IMR-90 (cell line): ENCODE measurements at regions not wholly inside any gene's neighbourhood (a gene's known extent, or its start where the extent isn't known, plus 50 kb on each side); places are given as distances from the start of the nearest gene placed in this dataset.

Source experiments
- ATAC-seq: fragments of 200-7000 bp; cut with Tn5 transposase; 2 replicates; pipeline ENCODE4 v1.9.1; 2020; ENCODE audit warnings: low read depth, mild to moderate bottlenecking, moderate library complexity
- BruUV-seq: library from RNA; stranded (reverse); fragments of 400-500 nt; replicated peaks from 2 replicates; lab custom pipeline; 2021; lab: Mats Ljungman, UMichigan
- CTCF ChIA-PET: fragments of 300-600 bp; formaldehyde crosslinking; extraction: SDS; loops from one replicate; lab custom pipeline; 2021; ENCODE audit warnings: antibody characterized with exemption; lab: Yijun Ruan, JAX
- POLR2A ChIA-PET: fragments of 300-600 bp; sonication (Branson Sonifier 250); formaldehyde crosslinking; loops from one replicate; lab custom pipeline; 2022; ENCODE audit warnings: antibody characterized with exemption; ENCODE audit not compliant: unreplicated experiment; lab: Charles Lee
- DNase-seq: peaks from one replicate; pipeline ENCODE4 v3.0.0; 2013
- H2AFZ ChIP-seq: replicated peaks from 2 replicates; pipeline ENCODE3; 2013; ENCODE audit warnings: low read length, mild to moderate bottlenecking; ENCODE audit not compliant: poor library complexity
- H2AK5ac ChIP-seq: 2 replicates; pipeline ENCODE4 v1.6.1; 2013; ENCODE audit warnings: low read depth, low read length, inconsistent platforms
- H2AK9ac ChIP-seq: replicated peaks from 2 replicates; pipeline ENCODE3; 2013; ENCODE audit warnings: mild to moderate bottlenecking, low read depth, low read length, moderate library complexity; ENCODE audit not compliant: poor library complexity
- H2BK120ac ChIP-seq: 2 replicates; pipeline ENCODE4 v1.6.1; 2013; ENCODE audit warnings: low read depth, low read length, inconsistent platforms
- H2BK15ac ChIP-seq: 3 replicates; pipeline ENCODE4 v1.6.1; 2013; ENCODE audit warnings: low read depth, low read length, inconsistent platforms
- H2BK20ac ChIP-seq: 2 replicates; pipeline ENCODE4 v1.6.1; 2013; ENCODE audit warnings: low read depth, mild to moderate bottlenecking, inconsistent platforms, low read length, moderate library complexity
- H2BK5ac ChIP-seq: 2 replicates; pipeline ENCODE4 v1.6.1; 2013; ENCODE audit warnings: mild to moderate bottlenecking, low read depth, low read length, inconsistent platforms; ENCODE audit not compliant: poor library complexity, severe bottlenecking
- H3K14ac ChIP-seq: replicated peaks from 2 replicates; pipeline ENCODE4 v1.6.1; 2013; ENCODE audit warnings: low read depth, low read length, inconsistent platforms
- H3K18ac ChIP-seq: 2 replicates; pipeline ENCODE4 v1.6.1; 2013; ENCODE audit warnings: low read depth, low read length, control low read depth
- H3K23ac ChIP-seq: 2 replicates; pipeline ENCODE4 v1.6.1; 2013; ENCODE audit warnings: low read depth, low read length, inconsistent platforms
- H3K27ac ChIP-seq: 2 replicates; pipeline ENCODE4 v1.5.1; 2013; ENCODE audit warnings: mild to moderate bottlenecking, control low read depth, low read length; ENCODE audit not compliant: insufficient read depth
- H3K27me3 ChIP-seq: 2 replicates; pipeline ENCODE4 v1.6.1; 2013; ENCODE audit warnings: low read length; ENCODE audit not compliant: control insufficient read depth, insufficient read depth
- H3K36me3 ChIP-seq: 2 replicates; pipeline ENCODE4 v1.6.1; 2013; ENCODE audit warnings: low read length, mixed read lengths; ENCODE audit not compliant: control insufficient read depth, insufficient read depth
- H3K4ac ChIP-seq: 2 replicates; pipeline ENCODE4 v1.6.1; 2013; ENCODE audit warnings: low read depth, low read length, inconsistent platforms
- H3K4me1 ChIP-seq: 2 replicates; pipeline ENCODE4 v1.6.1; 2013; ENCODE audit warnings: low read length, mixed read lengths; ENCODE audit not compliant: control insufficient read depth, insufficient read depth
- H3K4me2 ChIP-seq: 2 replicates; pipeline ENCODE4 v1.6.1; 2013; ENCODE audit warnings: low read depth, mild to moderate bottlenecking, control low read depth, low read length, moderate library complexity
- H3K4me3 ChIP-seq: 2 replicates; pipeline ENCODE4 v1.5.1; 2013; ENCODE audit warnings: low read depth, mild to moderate bottlenecking, control low read depth, low read length, moderate library complexity; ENCODE audit not compliant: insufficient read depth
- H3K56ac ChIP-seq: 2 replicates; pipeline ENCODE4 v1.6.1; 2013; ENCODE audit warnings: low read length, inconsistent platforms; ENCODE audit not compliant: insufficient read depth; ENCODE audit errors: extremely low read depth
- H3K79me1 ChIP-seq, 2 experiments: 2 replicates each; pipeline ENCODE4 v1.6.1; 2013; ENCODE audit warnings: low read length in 2 of 2, inconsistent platforms in 1 of 2, low read depth in 1 of 2
- H3K9ac ChIP-seq: 2 replicates; pipeline ENCODE4 v1.6.1; 2013; ENCODE audit warnings: low read depth, low read length, control low read depth
- H3K9me1 ChIP-seq: 2 replicates; pipeline ENCODE4 v1.6.1; 2013; ENCODE audit warnings: low read length, inconsistent platforms; ENCODE audit not compliant: insufficient read depth
- H3K9me3 ChIP-seq: 2 replicates; pipeline ENCODE4 v1.6.1; 2013; ENCODE audit warnings: low read length; ENCODE audit not compliant: control insufficient read depth, insufficient read depth
- H4K20me1 ChIP-seq: 2 replicates; pipeline ENCODE4 v1.6.1; 2013; ENCODE audit warnings: low read length, inconsistent platforms; ENCODE audit not compliant: insufficient read depth
- H4K5ac ChIP-seq: 2 replicates; pipeline ENCODE4 v1.6.1; 2013; ENCODE audit warnings: mild to moderate bottlenecking, low read depth, low read length, control low read depth
- H4K8ac ChIP-seq, 2 experiments: 2 replicates each; pipeline ENCODE4 v1.6.1; 2013; ENCODE audit warnings: low read depth in 2 of 2, low read length in 2 of 2, control low read depth in 1 of 2, inconsistent platforms in 1 of 2
- H4K91ac ChIP-seq: 2 replicates; pipeline ENCODE4 v1.6.1; 2013; ENCODE audit warnings: low read depth, low read length, inconsistent platforms; ENCODE audit not compliant: insufficient read depth
- BHLHE40 ChIP-seq: fragments of 150-350 bp; IDR thresholded peaks from 2 replicates; pipeline ENCODE4 v1.6.1; 2016; ENCODE audit warnings: mild to moderate bottlenecking, low read depth, low read length
- CEBPB ChIP-seq: IDR thresholded peaks from 2 replicates; pipeline ENCODE4 v1.6.1; 2012; ENCODE audit warnings: low read depth, low read length, improper control_type of control experiment
- CHD1 ChIP-seq: IDR thresholded peaks from 2 replicates; pipeline ENCODE4 v1.6.1; 2012; ENCODE audit warnings: low read depth, low read length, improper control_type of control experiment
- FOS ChIP-seq: fragments of 150-350 bp; IDR thresholded peaks from 2 replicates; pipeline ENCODE4 v1.6.1; 2016; ENCODE audit warnings: low read depth, low read length
- MAFK ChIP-seq: IDR thresholded peaks from 2 replicates; pipeline ENCODE4 v1.6.1; 2012; ENCODE audit warnings: low read depth, low read length, improper control_type of control experiment
- MAZ ChIP-seq: IDR thresholded peaks from 2 replicates; pipeline ENCODE4 v1.6.1; 2012; ENCODE audit warnings: low read depth, mild to moderate bottlenecking, low read length, improper control_type of control experiment, moderate library complexity, borderline replicate concordance
- MXI1 ChIP-seq: IDR thresholded peaks from 2 replicates; pipeline ENCODE4 v1.6.1; 2012; ENCODE audit warnings: low read depth, mild to moderate bottlenecking, low read length, moderate library complexity, borderline replicate concordance
- NFE2L2 ChIP-seq: fragments of 150-350 bp; IDR thresholded peaks from 2 replicates; pipeline ENCODE4 v1.6.1; 2016; ENCODE audit warnings: low read depth, mild to moderate bottlenecking, low read length
- POLR2A ChIP-seq: IDR thresholded peaks from 2 replicates; pipeline ENCODE4 v1.6.1; 2012; ENCODE audit warnings: mild to moderate bottlenecking, low read depth, low read length
- RAD21 ChIP-seq: IDR thresholded peaks from 2 replicates; pipeline ENCODE4 v1.6.1; 2012; ENCODE audit warnings: low read length, improper control_type of control experiment
- RCOR1 ChIP-seq: IDR thresholded peaks from 2 replicates; pipeline ENCODE4 v1.6.1; 2012; ENCODE audit warnings: mild to moderate bottlenecking, low read length, improper control_type of control experiment; ENCODE audit not compliant: insufficient replicate concordance
- RFX5 ChIP-seq: IDR thresholded peaks from 2 replicates; pipeline ENCODE4 v1.8.0; 2012; ENCODE audit warnings: low read depth, mild to moderate bottlenecking, low read length, moderate library complexity
- SMC3 ChIP-seq: fragments of 150-350 bp; IDR thresholded peaks from 2 replicates; pipeline ENCODE4 v1.6.1; 2016; ENCODE audit warnings: low read depth, mild to moderate bottlenecking, antibody characterized with exemption, low read length, moderate library complexity
- WGBS, 2 experiments: methylation state at CpG; one replicate each; pipeline versions ENCODE4 v1.1.5 to v1.1.7; 2013; ENCODE audit warnings: missing lambda C conversion rate in 2 of 2; ENCODE audit not compliant: insufficient read length in 1 of 2; ENCODE audit errors: extremely low coverage in 2 of 2; 5-methylcytosine and 5-hydroxymethylcytosine counted together
- dilution Hi-C: fragments of 300-500 bp; cut with HindIII; formaldehyde crosslinking; loops from one replicate; pipeline ENCODE4 v1.14.3; 2018; ENCODE audit warnings: low sequenced_read_pairs; ENCODE audit not compliant: unreplicated experiment
- in situ Hi-C: fragments of 300-500 bp; cut with MboI; formaldehyde crosslinking; loops from 3 replicates; pipeline ENCODE4 v1.14.3; 2019; ENCODE audit warnings: low sequenced_read_pairs, inconsistent platforms, mixed read lengths
- intact Hi-C: fragments of 100-400 bp; cut with micrococcal nuclease; formaldehyde crosslinking; loops from 2 replicates; pipeline ENCODE4 v1.10.0; 2022
- TF ChIP-seq, protein P1 (sequence below): conservative IDR thresholded peaks from 2 replicates; pipeline ENCODE4 v1.5.1; 2012; ENCODE audit warnings: mild to moderate bottlenecking, low read depth, low read length, improper control_type of control experiment
- TF ChIP-seq, protein P2 (sequence below): fragments of 150-350 bp; IDR thresholded peaks from 2 replicates; pipeline ENCODE4 v1.6.1; 2016; ENCODE audit warnings: low read depth, mild to moderate bottlenecking, low read length, moderate library complexity, borderline replicate concordance
- TF ChIP-seq, protein P3 (sequence below): fragments of 150-350 bp; IDR thresholded peaks from 2 replicates; pipeline ENCODE4 v1.6.1; 2017; ENCODE audit warnings: mild to moderate bottlenecking, antibody characterized with exemption, low read length, low read depth

GRCh38 chr1:14240265-14240664, 358.2 kb upstream of the KAZN start:
- Histone ChIP-seq H3K4ac (no peak overlapping the region), H4K91ac (no peak overlapping the region), H3K23ac (no peak overlapping the region), H3K14ac (no peak overlapping the region), H2BK120ac (no peak overlapping the region), H3K9ac (no peak overlapping the region), H4K20me1 (no peaks in the 10 kb centered on the region), H4K8ac (no peak overlapping the region), H3K79me1 (no peaks in the 10 kb centered on the region), H4K5ac (no peak overlapping the region), H3K36me3 (no peaks in the 10 kb centered on the region), H2BK20ac (no peak overlapping the region), H3K9me1 (no peaks in the 10 kb centered on the region), H3K4me1 (no peaks in the 10 kb centered on the region), H2AK5ac (no peak overlapping the region), H2AK9ac (no peak overlapping the region), H3K4me2 (no peak overlapping the region), H3K56ac (no peak overlapping the region), H2AFZ (no peak overlapping the region), H2BK15ac (no peak overlapping the region), H3K9me3 (peaks cover 2% of the 10 kb centered on the region; the same call in 1 of the 2 replicates), H3K27ac (no peak overlapping the region), H3K4me3 (no peak overlapping the region), H2BK5ac (no peak overlapping the region), H3K27me3 (no peaks in the 10 kb centered on the region), H3K18ac (no peak overlapping the region)
- no peak for ATAC-seq
- BruUV-seq = no TSS peak
- no CpG with 5 or more reads among the region's 3 CpGs for WGBS, 2 experiments
- in situ Hi-C loops (no loop called here), intact Hi-C loops (no loop called here), dilution Hi-C loops (no loop called here)
- ChIA-PET CTCF (no interaction called here), POLR2A (no interaction called here)
- DNase-seq = no peak
- TF ChIP-seq, protein P1, sequence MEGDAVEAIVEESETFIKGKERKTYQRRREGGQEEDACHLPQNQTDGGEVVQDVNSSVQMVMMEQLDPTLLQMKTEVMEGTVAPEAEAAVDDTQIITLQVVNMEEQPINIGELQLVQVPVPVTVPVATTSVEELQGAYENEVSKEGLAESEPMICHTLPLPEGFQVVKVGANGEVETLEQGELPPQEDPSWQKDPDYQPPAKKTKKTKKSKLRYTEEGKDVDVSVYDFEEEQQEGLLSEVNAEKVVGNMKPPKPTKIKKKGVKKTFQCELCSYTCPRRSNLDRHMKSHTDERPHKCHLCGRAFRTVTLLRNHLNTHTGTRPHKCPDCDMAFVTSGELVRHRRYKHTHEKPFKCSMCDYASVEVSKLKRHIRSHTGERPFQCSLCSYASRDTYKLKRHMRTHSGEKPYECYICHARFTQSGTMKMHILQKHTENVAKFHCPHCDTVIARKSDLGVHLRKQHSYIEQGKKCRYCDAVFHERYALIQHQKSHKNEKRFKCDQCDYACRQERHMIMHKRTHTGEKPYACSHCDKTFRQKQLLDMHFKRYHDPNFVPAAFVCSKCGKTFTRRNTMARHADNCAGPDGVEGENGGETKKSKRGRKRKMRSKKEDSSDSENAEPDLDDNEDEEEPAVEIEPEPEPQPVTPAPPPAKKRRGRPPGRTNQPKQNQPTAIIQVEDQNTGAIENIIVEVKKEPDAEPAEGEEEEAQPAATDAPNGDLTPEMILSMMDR = no peak
- TF ChIP-seq, protein P2, sequence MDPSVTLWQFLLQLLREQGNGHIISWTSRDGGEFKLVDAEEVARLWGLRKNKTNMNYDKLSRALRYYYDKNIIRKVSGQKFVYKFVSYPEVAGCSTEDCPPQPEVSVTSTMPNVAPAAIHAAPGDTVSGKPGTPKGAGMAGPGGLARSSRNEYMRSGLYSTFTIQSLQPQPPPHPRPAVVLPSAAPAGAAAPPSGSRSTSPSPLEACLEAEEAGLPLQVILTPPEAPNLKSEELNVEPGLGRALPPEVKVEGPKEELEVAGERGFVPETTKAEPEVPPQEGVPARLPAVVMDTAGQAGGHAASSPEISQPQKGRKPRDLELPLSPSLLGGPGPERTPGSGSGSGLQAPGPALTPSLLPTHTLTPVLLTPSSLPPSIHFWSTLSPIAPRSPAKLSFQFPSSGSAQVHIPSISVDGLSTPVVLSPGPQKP = no peak
- TF ChIP-seq, protein P3, sequence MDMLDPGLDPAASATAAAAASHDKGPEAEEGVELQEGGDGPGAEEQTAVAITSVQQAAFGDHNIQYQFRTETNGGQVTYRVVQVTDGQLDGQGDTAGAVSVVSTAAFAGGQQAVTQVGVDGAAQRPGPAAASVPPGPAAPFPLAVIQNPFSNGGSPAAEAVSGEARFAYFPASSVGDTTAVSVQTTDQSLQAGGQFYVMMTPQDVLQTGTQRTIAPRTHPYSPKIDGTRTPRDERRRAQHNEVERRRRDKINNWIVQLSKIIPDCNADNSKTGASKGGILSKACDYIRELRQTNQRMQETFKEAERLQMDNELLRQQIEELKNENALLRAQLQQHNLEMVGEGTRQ = no peak
- no peak for TF ChIP-seq CEBPB
- no peak for TF ChIP-seq NFE2L2
- no peak for TF ChIP-seq CHD1
- no peak for TF ChIP-seq MXI1
- TF ChIP-seq BHLHE40 = no peak
- TF ChIP-seq MAFK = no peak
- no peak for TF ChIP-seq MAZ
- no peak for TF ChIP-seq POLR2A
- no peak for TF ChIP-seq RCOR1
- no peak for TF ChIP-seq RFX5
- TF ChIP-seq RAD21 = no peak
- TF ChIP-seq SMC3 = no peak
- no peak for TF ChIP-seq FOS
